GM19455 (cell line): ENCODE measurements at regions not wholly inside any gene's neighbourhood (a gene's known extent, or its start where the extent isn't known, plus 50 kb on each side); places are given as distances from the start of the nearest gene placed in this dataset.

Experiments used
- ATAC-seq: cut with Tn5 transposase; IDR thresholded peaks from one replicate; pipeline ENCODE4 v1.9.1; 2021; ENCODE audit not compliant: unreplicated experiment

DNA sequence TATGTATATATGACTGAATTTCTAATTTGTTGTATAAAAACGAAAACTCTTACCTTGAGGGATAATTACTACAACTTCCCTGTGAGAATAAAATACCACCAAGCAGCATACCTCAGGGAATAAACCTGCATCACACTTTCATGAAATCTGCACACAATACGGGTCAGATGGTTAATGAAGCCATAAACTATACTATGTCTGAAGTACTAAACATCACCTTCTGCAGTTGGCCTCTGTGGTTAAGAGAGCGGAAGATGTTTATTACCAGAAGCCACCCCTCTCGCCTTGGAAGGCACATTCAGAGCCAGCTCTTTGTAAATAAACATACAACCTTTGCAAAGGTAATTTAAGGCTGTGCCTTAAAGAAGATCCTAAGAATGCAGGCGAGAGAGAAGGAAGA, 462.1 kb upstream of the NR2F2 start:
- no peak for ATAC-seq

DNA sequence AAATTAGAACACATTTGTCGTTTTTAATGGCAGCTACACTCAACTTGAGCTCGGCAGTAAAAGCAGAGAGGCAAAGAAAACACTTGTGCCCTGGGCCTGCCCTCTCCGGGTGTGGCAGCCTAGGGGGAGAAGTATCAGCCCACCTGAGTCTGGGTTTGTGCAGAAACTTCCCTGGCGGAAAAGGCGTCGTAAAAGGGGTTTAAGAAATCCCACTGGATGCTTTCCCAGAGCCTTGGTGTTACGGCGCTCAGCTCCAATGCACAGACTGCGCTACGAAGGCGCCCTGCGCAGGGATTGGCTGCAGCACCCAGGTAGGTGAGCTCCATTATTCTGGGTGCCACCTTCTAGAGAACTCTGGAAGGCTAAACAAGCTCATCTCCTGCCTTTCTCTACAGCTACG, 461.5 kb upstream of the NR2F2 start:
- no peak for ATAC-seq

DNA sequence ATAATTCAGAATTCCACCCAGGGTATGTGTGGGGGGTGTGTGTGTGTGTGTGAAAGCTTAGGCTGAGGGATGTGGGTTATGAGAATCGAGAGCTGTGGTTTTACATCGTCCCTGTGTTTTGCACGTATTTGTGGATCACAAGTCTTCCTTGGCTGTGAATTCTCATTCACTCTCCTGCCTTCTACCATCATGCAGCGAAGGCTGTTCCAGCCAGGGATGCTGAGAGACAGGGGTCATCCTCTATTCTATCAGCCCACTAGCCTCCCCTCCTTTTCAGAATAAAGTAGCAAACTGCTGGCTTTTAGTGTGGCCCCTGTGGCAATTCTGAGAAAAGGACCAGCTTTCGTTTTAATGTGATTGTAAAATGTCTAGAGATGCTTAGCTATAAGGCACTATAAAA, 460.6 kb upstream of the NR2F2 start:
- ATAC-seq = no peak

DNA sequence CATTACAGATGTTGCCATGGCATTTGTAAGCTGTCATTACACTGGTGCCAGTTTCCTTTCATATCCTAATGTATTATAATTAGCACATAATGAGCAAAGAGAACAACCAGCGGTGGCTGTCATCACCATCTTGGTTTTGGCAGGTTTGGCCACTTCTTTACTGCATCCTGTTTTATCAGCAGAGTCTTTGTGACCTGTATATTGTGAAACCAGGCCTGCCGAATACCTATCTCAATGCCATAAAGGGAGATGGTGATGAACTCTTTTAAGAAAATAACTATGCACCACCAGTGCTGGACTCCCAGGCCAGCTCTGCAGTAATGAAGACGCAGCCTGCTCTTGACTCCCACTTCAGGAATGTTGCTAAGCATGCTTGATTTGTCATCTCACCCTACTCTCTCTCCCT, 458.1 kb upstream of the NR2F2 start:
- ATAC-seq = no peak

DNA sequence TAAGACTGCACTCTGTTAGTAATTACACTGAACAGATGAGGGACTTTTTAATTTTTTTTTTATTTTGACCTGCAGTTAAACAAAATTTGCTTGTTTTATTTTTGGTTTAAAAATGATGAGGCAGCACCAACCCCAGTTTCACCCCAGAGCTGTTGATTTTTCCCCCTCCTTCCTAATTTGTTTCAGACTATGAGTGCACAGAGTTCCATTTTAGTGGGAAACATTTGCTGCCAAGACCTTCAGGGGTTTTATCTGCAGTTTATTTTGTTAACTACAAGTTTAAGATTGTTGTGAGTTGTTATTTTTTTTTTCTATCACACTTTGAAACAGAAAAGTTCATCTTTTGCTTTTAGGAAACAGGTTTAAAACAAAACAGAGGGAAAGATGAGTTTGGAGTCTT, 455.9 kb upstream of the NR2F2 start:
- ATAC-seq = no peak

DNA sequence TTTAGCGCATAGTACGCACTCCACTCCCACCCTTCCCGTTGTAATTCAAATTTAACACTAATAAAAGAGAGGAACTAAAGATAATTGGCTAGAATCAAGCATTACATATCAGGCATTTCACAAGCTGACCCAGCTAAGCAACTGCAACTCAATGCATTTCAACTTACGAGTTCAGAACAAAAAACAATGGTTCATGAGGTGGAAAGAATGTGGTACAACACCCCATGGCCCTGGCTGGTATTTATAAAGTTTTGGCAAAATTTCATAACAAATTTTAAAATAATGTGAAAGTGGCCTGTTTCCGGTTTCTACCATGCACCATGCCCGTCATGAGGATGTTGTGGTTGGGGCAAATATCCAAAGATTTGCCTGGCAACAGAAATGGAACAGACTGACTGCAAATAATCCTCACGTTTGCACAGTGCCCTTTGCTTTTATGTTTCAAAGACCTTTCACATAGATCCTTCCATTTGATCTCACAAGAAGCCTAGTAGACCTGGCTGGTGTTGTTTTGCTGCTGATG, 455.3 kb upstream of the NR2F2 start:
- ATAC-seq = no peak

DNA sequence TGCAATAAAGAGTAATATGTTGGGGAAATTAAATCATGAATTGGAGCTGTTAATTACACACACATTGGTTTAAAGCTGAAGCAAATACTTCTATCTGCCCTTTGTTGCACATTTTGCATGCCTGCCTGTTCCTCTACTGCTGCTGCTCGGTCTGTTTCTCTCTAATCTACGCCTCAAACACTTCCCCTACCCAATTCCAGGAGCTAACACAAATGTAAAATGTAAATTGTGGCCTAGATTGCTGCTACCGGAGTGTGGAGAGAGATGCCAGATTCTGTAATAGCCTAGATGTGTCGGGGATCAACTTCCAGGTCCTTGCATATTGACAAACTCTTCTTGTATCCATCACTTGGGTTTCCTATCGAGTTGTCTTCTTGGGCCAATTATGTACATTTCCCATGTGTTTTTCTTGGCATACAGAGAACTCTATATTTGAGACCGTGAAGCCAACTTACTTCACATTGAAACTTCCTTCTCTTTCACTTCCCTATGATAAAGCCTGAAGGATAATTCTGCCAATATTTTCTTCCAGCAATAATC, 450.4 kb upstream of the NR2F2 start:
- ATAC-seq = no peak

DNA sequence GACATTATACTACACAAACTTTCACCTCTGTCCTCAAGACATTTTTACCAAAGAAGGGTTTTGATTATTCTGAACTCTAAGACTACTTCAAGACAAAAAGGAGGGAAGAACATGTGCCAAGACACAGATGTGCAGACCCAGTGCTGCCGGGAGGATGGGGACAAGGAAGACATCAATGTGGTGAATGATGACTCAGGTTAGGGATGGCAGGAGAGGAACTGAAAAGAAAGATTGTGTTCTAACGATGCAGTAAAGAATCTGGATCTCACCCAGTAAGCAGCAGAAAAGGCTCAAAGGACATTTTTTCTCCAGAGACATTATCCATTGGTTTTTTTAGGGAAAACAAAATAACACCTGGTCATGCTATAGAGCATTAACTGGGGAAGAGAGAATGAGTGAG, 449.9 kb upstream of the NR2F2 start:
- no peak for ATAC-seq

DNA sequence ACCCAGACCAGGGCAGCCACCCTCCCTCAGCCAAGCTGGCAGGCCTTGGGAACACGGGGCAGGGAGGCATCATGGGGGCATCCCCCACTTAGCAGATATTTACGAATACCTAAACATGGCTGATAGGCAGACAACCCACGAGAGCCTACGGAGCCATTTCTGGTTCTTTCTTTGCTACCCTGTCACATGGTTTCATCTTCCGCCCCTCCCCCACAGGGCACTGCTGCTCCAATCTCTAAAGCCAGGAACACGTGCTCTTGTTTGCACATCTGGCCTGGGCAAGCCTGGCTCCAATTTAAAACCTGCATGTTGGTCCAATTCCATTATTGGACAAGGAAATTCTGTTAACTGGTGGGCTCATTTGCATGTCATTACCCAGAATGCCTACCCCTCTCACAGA, 447.4 kb upstream of the NR2F2 start:
- ATAC-seq = no peak

DNA sequence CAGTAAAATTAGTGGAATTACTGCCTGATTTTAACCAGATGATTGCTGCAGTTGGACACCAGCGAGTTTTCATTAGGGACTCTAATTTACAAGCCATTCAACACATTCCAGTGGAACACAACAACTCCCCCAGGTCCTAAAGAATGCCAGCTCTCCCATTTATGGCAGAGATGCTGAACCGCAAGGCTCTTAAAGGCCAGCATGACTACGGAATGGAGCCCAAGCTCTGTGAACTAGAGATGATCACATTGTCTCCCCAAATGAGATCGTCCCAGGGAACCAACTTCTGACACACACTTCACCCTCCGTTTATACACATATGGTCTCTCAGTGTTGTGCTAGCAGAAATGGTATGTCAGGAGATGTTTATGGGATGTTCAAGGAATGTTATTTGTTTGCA, 446.2 kb upstream of the NR2F2 start:
- ATAC-seq = no peak

DNA sequence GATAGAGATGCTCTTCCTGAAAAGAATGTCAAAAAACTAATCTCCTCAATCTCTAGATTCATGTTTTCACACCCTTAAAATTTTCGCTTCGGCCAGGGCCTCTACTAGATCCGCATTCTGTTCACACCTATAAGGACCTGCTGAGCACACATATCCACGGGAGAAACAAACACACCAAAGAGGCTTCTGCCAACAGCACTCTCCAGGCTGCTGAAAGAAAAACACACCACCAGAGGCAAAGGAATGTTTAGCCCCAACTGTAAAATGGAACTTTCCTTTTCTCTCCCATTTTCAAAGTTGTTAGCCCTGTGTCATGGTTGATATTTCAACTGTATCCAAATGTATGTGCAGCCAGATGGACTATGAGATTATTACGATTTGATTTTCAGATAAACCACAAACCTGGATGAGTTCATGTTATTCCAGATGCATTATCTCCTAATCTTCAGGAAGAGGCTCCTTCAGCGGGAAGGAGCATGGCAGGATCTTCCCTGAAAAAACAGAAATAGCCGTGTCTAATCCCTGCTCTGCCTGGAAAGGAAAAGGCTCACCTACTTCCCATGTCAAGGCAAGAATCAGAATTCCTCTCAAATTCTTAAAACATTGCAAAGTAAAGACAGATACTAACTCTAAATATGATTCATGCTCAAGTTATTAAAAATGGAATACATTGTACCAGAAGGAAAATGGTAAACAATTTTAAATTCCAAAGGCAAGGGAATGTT, 442.7 kb upstream of the NR2F2 start:
- ATAC-seq = no peak

DNA sequence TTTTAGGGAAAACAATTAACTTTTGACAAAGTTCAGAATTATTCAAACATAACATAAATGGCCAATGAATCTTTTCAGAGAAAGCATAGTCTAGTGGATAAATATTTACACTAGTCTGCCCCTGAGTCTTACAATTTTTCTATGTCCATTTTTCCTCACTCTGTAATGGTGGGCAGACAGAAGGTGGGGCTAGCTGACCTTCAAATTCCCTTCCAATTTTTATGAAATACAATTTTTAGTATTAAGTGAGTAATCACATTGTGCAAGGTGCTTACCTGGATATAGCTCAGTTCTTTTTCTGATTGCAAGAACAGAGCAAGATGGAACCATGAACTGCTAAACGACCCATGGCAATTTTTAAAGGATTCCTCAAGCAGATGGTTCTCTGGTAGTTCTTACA, 441.7 kb upstream of the NR2F2 start:
- ATAC-seq = no peak

DNA sequence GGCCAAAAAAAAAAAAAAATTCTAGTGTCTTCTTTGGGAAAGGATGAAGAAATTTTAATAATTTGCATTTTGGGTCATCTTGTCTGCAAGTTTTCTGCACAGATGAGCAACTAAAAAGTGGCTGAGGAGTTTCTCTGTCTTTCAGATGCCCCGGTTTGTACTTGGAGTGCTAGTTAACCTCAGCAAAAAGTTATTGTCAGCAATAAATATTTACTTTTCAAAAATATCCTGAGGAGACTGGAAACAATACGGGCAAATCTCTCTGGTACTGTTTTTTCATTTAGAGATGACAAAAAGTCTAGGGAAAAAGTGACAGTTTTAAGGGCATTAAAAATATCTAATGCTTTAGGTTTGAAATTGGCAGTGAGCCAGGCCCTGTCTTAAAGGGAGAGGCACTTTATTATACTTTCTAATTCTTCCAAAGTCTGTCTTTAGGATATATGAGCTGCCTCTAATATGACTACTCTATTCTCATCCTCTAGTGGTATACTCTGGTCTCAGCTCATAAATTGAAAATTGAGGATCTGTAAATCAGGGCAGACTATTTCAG, 436.0 kb upstream of the NR2F2 start:
- no peak for ATAC-seq

DNA sequence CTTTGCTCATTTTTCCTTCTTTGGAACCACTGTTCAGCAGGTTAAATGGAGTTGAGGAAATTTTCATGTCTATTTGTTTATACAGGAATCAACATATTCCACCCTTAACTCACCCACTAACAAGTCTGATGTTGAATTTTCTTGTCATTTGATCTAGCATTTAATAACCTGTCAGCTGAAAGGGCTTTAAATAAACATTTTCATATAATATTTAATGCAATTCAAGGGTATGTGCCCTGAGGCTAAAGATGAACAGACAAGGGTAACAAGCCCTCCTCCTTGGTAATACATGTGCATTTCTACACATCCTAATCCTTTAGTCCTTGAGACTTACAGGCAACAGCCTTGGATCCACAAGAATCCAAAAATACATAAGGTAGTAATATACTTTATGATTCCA, 435.0 kb upstream of the NR2F2 start:
- no peak for ATAC-seq

DNA sequence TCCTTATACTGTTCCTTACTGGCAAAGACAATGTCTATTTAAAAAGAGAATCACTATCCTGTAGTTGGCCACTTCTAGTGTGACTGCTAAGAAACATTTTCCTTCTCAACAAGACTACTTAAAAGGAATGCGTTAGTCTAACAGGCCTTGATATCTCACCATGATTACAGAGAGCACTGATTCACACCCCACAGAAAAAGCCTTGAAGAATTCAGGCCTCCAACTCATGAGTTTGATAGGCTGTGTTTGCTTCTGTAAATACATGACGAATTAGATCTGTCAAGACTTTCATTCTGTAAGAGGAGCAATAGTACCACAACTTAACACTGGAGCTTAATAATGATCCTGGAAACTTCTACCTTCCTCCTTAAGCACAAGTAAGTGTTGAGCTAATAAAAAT, 432.8 kb upstream of the NR2F2 start:
- no peak for ATAC-seq

DNA sequence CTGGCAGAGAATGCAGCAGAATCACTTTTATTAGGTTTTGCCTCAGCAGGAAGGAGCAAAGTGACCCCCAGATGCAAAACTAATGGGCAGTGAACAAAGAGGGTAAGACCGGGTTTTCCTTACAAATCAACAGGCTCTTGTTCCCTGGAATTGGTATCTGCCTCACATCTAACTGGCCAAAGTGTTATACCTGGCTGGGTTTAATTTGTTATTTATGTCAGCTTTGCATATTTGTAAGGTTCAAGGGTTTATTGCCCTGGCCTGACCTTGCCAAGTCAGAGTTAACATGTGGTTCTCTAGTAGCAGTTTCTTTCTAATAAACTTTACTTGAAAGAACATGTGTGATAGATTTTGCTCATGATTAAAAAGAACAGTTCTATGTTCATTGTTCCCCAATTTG, 431.7 kb upstream of the NR2F2 start:
- no peak for ATAC-seq

DNA sequence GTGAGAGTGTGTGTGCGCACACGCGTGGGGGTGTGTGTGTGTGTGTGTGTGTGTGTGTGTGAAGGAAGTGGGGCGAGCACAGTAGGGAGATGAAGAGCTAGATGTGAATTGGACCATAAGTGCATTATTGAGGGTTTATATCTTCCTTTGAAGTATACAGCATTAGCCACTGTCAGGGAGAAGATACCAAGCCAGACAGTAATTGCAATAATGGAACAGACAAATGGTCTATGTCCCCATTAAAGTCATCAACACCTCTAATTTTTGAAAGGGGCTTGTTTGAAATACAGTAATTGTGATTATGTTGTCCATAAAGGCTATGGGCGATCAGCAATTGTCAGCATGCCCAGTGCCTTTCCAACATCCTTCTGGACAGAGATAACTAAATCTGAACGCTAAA, 429.2 kb upstream of the NR2F2 start:
- ATAC-seq = no peak

DNA sequence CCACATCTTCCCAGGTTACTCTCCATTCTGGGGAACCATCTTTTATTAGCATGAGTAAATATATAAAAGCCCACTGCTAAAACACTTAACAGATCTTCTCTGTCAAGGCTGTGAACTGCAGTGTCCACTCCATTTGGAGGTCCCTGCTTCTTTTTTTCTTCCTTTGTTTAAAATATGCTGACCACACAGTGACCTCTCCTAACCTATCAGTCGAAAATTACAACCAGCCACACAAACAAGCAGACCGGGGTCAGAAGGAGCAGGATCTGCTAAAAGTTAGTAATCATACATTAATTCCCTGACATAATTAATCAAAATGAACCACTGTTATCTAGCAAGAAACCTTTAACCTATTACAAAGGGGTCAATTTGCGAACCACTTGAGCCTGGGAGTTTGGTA, 427.9 kb upstream of the NR2F2 start:
- no peak for ATAC-seq

DNA sequence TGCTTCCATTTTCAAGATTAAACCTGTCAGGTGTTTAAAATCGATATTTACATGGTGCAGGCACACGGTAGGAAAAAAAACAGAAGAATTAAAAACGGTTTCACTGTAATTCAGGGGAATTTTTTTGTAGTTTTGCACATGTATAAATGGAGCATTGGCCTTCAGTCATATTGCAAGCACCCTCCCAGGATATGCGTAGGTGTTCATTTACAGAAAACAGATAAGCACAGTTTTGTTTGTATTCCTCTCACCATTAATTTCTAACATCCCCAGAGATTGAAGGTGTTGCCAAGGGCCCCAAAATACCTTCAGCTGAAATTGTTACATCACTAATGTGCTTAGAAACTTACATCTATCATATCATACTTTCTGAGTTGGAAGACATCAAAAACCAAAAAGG, 427.1 kb upstream of the NR2F2 start:
- ATAC-seq = no peak

DNA sequence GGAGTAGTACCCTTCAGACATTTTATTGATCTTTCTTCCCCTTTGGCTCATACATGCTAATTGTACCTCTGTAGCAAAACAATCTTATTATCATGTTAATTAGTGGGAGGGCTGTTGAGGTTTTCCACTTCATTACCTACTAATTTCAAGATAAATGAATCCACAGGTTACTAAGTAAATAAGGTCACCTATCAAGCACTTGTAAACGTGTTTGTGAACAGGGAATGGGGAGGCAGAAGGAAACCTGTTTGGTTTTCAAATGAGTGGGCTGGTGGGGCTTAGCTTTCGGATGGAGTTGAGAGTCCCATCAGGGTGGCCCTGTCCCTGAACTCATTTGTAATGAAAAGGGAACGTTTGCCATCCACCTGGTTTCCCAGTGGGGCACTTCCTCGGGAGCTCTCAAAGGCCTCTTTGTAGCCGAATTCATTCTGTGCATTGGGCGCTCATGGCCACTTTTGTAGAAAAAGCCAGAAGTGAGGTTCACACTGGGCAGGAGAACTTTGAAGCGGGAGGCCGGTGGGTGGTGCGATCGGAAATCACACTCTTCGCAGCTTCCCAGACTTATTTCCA, 419.8 kb upstream of the NR2F2 start:
- no peak for ATAC-seq

DNA sequence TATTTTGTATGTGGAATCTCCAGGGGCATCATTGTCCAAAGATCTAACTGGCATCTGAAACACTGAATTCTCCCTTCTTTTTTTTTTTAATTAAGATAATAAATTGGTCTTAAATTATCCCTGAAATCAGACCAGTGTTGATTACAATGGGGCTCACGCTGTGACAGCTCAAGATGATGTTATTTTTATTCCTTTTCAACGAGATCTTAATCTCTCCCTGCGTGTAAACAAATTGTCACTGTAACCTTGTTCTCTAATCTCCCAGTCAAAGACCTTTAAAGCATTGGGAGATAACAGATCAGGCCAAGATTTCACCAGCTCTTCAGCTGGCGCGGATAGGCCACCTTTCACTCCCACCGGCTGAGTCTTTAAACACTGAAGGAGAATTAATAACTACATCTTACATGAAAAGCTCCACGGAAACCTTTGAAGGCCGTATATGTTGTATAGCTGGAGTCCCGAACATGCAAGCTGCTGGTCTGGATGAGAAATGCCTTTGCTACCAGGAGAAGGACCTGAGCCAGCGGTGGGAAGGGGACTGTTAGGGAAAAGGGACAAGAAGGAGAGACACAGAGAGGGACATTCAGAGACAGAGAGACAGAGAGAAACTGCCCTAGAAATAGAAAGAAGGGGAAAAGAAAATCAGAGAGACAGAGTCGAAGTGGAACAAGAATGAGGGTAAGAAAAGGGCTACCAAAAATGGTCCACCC, 418.8 kb upstream of the NR2F2 start:
- no peak for ATAC-seq

DNA sequence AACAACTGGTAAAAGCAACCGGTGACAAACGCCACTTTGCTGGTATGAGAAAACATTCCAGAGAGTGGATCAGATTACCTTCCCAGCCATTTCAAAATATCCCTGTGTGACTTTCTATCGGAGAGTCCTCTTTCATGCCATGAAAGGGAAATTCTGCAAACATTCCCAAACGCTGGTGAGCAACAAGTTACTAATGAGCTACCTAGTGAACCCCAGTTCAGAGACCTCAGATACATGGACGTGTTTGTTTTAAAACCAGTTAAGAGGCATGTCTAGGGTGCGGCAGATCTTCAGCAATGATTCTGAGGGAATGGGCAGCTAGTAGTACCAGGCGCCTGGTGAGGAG, 418.2 kb upstream of the NR2F2 start:
- no peak for ATAC-seq
